T-helper 17 cell (primary cell): ENCODE measurements at regions not wholly inside any gene's neighbourhood (a gene's known extent, or its start where the extent isn't known, plus 50 kb on each side); places are given as distances from the start of the nearest gene placed in this dataset.
"Not testable (repeated sequence)": the region's sequence is repeated elsewhere in the genome, so short reads cannot be mapped to it uniquely, and the experiment has no call there.

ENCODE experiments used
- ATAC-seq: fragments of 150-1000 bp; cut with Tn5 transposase; 2 replicates; pipeline ENCODE4 v1.10.0; 2021; ENCODE audit warnings: mild to moderate bottlenecking, moderate library complexity
- DNase-seq, 3 donors: peaks; one replicate each; pipeline versions ENCODE4 v3.0.0 to v3.0.0-alpha.2; 2020 to 2021
- H3K9me3 ChIP-seq: one replicate; pipeline ENCODE4 v1.7.0; 2013; ENCODE audit warnings: low read length, mild to moderate bottlenecking; ENCODE audit not compliant: control insufficient read depth, poor library complexity, severe bottlenecking
- H3K27ac Mint-ChIP-seq: one replicate; pipeline ENCODE4 v1.8.0; 2022; ENCODE audit warnings: mild to moderate bottlenecking, moderate library complexity, mixed read lengths
- H3K27me3 Mint-ChIP-seq: one replicate; pipeline ENCODE4 v1.8.0; 2022; ENCODE audit warnings: mixed read lengths
- H3K36me3 Mint-ChIP-seq: one replicate; pipeline ENCODE4 v1.8.0; 2022; ENCODE audit warnings: low read depth, mixed read lengths
- H3K4me1 Mint-ChIP-seq: one replicate; pipeline ENCODE4 v1.8.0; 2022; ENCODE audit warnings: mild to moderate bottlenecking, mixed read lengths
- H3K4me3 Mint-ChIP-seq: one replicate; pipeline ENCODE4 v1.8.0; 2022; ENCODE audit warnings: mild to moderate bottlenecking, moderate library complexity, mixed read lengths

- not testable (repeated sequence) for H3K27ac Mint-ChIP-seq, H3K36me3 Mint-ChIP-seq
Measured at GRCh38 chr17:64800987-64801386, 118.3 kb downstream of the LRRC37A3 start.

GRCh38 chr17:64800361-64800895 is 118.8 kb downstream of the LRRC37A3 start:
- not testable (repeated sequence) for H3K27ac Mint-ChIP-seq, H3K36me3 Mint-ChIP-seq, H3K4me3 Mint-ChIP-seq, DNase-seq, ATAC-seq, H3K27me3 Mint-ChIP-seq, H3K9me3 ChIP-seq
- H3K4me1 Mint-ChIP-seq, result peaks cover 10% of the 10 kb centered on the region

More at GRCh38 chr17:64800987-64801386, 118.3 kb downstream of the LRRC37A3 start:
- H3K4me1 Mint-ChIP-seq, result peaks cover 10% of the 10 kb centered on the region
- ATAC-seq, H3K4me3 Mint-ChIP-seq, H3K9me3 ChIP-seq, DNase-seq, H3K27me3 Mint-ChIP-seq: not testable (repeated sequence)

DNA sequence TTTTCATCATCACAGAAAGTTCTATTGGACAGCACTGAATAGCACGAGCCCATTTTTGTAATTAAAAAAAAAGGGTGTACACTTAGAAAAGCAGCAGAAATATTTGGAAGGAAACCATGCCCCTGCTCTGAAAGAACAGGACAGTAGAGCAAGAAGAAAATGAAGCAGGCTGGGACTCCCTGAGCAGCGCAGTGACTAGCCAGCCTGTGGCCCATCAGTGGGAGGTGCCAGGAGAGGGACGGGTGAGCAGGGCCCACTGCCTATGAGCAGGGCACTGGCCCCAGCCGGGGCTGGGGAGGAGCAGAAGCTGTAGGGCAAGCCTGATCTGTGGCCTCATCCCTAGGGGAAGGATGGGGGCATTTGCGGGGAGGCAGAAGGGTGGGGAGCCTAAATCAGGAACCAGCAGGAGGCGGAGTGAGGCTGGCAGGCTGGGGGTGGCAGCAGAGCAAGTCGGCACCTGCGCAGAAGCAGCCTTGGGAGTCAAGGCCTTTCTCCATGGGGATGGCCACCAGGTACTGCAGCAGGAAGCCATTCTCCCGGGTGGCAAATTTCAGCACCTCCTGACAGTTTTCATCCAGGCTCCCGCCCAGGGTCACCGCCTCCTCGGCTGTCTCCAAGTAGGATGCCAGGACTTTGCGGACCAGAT is 119.6 kb downstream of the LRRC37A3 start:
- not testable (repeated sequence) for ATAC-seq, H3K27me3 Mint-ChIP-seq, H3K9me3 ChIP-seq, DNase-seq, H3K36me3 Mint-ChIP-seq, H3K4me3 Mint-ChIP-seq
- Mint-ChIP-seq H3K4me1 (peaks cover 15% of the 10 kb centered on the region), H3K27ac (peak overlapping the region; percentile 72)

DNA sequence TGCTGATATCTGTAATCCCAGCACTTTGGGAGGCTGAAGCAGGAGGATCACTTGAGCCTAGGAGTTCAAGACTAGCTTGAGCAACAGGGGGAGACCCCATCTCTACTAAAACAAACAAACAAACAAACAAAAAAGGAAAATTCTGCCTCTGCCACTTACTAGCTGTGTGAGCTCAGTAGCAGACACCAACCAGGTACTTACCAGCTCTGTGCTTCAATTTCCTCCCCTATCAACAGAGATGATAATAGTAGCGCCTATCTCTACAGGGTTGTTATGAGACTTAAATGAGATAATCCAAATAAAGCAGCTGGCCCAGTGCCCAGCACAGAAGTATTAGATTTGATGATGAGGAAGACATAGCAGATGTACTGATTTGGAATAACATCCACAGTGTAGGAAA is 120.3 kb downstream of the LRRC37A3 start:
- H3K9me3 ChIP-seq, DNase-seq, H3K27me3 Mint-ChIP-seq, H3K36me3 Mint-ChIP-seq, H3K4me3 Mint-ChIP-seq: not testable (repeated sequence)
- Mint-ChIP-seq H3K27ac (peak overlapping the region; percentile 72), H3K4me1 (peaks cover 15% of the 10 kb centered on the region)
- ATAC-seq, result peak; percentile 28

- DNase-seq, result not testable (repeated sequence)
- ATAC-seq, result peak; percentile 52
Measured at GRCh38 chr17:64798489-64798790, 120.8 kb downstream of the LRRC37A3 start.

DNA sequence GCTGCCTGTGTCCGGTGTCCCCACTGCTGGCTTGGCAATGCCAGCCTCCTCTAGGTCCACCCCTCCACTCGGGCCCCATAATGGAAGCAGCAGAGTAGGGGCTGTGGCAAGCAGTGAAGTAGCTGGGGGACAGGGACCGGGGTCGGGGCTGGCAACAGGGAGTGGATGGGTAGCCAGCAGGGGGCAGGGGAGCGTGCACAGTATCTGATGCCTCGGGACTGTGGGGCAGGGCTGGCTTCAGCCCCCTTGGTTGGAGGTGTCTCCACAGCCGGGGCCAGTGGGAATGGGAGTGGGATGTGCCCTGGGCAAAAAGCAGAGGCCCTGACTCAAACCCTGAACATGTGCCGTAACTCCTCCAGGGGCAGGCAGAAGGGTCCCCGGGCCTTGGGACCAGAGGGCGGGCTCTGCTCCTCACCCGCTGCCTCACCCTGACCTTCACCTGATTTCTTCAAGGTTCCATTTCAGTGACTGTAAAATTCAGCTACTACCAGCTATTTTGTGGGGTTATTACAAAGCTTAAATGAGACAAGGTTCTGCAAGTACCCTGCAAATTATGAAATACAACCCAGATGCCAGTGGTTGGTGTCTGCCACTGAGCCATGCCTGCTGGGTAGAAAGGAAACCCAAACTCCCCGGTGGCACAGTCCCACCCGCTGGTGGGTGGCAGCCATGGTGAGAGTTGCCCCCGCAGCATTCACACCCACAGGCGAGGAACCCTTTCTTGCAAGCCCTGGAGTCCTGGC is 121.4 kb downstream of the LRRC37A3 start:
- ATAC-seq, result not testable (repeated sequence)

More at GRCh38 chr17:64798489-64798790, 120.8 kb downstream of the LRRC37A3 start:
- not testable (repeated sequence) for H3K36me3 Mint-ChIP-seq, H3K4me3 Mint-ChIP-seq, H3K9me3 ChIP-seq, H3K27me3 Mint-ChIP-seq
- Mint-ChIP-seq H3K27ac (peak overlapping the region; percentile 72), H3K4me1 (peaks cover 15% of the 10 kb centered on the region)

GRCh38 chr17:64795342-64795741 is 123.9 kb downstream of the LRRC37A3 start:
- not testable (repeated sequence) for DNase-seq, H3K9me3 ChIP-seq, H3K36me3 Mint-ChIP-seq, H3K27me3 Mint-ChIP-seq, ATAC-seq, H3K27ac Mint-ChIP-seq
- Mint-ChIP-seq H3K4me1 (peaks cover 21% of the 10 kb centered on the region), H3K4me3 (peak overlapping the region; percentile 9)

More for the DNA sequence above, 121.4 kb downstream of the LRRC37A3 start:
- peak overlapping the region; percentile 41 for H3K27ac Mint-ChIP-seq
- H3K36me3 Mint-ChIP-seq, DNase-seq, H3K9me3 ChIP-seq, H3K27me3 Mint-ChIP-seq: not testable (repeated sequence)
- peak overlapping the region; percentile 7 for H3K4me3 Mint-ChIP-seq
- peaks cover 18% of the 10 kb centered on the region for H3K4me1 Mint-ChIP-seq

DNA sequence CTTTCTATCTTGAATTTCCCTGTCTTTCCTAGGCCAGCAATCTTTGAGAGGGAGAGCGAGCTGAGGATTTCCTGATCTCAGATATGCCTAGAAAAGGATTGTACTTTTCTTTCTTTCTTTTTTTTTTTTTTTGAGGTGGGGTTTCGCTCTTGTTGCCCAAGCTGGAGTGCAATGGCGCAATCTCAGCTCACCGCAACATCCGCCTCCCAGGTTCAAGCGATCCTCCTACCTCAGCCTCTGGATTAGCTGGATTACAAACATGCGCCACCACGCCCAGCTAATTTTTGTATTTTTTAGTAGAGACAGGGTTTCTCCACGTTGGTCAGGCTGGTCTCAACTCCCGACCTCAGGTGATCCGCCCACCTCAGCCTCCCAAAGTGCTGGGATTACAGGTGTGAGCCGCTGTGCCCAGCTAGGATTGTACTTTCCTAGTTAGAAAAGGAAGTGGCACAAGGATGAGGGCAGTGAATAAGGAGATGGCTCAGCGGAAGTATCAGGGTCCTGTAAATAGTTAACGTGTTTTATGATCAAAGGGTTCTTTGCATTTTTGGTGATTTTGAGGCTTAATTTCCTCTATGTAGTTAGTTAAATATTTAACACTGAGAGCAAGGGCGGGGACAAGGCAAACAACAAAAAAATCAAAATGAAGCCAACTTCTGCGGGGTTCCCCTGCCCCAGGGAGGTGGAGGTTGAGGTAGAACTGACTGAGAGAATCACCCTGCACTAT is 124.6 kb downstream of the LRRC37A3 start:
- not testable (repeated sequence) for H3K4me3 Mint-ChIP-seq, ATAC-seq, H3K9me3 ChIP-seq, DNase-seq, H3K27me3 Mint-ChIP-seq, H3K27ac Mint-ChIP-seq, H3K36me3 Mint-ChIP-seq
- H3K4me1 Mint-ChIP-seq, result peaks cover 21% of the 10 kb centered on the region

GRCh38 chr17:64794113-64794512 is 125.2 kb downstream of the LRRC37A3 start:
- H3K4me1 Mint-ChIP-seq, result peaks cover 18% of the 10 kb centered on the region
- not testable (repeated sequence) for H3K9me3 ChIP-seq, H3K4me3 Mint-ChIP-seq, H3K27me3 Mint-ChIP-seq, H3K36me3 Mint-ChIP-seq, H3K27ac Mint-ChIP-seq, ATAC-seq, DNase-seq

DNA sequence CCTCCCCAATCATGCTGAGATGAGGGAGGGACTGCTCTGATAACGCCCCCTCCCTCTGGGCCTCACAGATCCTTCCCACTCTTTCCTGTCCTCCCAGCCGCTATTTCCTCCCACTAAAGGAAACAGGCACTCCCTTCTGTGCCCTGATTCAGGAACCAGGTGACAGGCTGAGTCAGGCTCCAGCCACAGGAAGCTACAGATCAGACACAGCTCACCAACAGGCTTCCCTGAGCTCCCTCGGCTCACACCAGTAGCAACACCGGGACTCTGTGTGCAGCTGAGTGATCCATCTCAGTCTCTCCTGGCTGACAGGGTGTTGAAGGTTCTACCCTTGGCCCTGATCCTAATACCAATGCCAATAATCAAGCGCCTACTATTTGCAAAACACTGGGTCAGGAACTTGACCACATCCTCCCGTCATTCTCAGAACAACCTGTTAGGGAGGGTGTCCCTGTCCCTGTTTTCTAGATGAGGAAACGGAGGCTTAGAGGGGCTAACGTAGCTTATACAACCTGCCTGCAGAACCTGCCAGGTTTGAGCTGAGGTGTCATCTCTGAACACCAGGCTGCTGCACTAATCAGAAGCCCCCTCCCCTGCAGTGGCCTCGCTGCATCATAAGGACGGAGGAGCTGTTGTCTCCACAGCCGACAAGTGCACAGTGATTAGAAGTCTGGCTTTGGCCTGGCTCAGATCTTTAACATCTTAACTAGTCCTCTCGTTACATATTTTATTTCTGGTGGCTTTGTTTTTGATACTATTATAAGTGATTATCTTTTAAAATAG is 126.3 kb downstream of the LRRC37A3 start:
- Mint-ChIP-seq H3K4me1 (peaks cover 18% of the 10 kb centered on the region), H3K4me3 (peak overlapping the region; percentile 68), H3K27ac (peak overlapping the region; percentile 71)
- H3K36me3 Mint-ChIP-seq, DNase-seq, H3K27me3 Mint-ChIP-seq, H3K9me3 ChIP-seq: not testable (repeated sequence)
- peak; percentile 77 for ATAC-seq

DNA sequence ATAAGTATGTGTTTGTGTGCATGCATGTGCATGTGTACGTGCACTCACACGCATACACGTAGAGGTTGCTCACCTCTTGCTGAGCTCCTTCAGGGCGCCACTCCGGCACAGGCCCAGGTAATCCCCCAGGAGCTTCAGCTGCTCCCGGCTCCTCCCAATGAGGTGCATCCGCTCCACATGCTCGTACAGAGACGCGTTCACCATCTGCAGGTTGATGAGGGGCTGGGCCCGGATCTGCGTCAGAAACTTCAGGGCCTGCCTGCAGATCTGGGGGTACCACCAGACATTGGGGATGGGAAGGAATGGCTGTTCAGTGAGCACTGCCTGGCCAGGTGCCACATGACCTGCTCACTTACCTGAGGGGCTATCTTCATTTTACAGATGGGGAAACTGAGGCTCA is 127.0 kb downstream of the LRRC37A3 start:
- H3K4me1 Mint-ChIP-seq, result peaks cover 18% of the 10 kb centered on the region
- not testable (repeated sequence) for DNase-seq, H3K27me3 Mint-ChIP-seq, ATAC-seq, H3K36me3 Mint-ChIP-seq, H3K9me3 ChIP-seq
- H3K4me3 Mint-ChIP-seq, result peak overlapping the region; percentile 12
- peak overlapping the region; percentile 80 for H3K27ac Mint-ChIP-seq

DNA sequence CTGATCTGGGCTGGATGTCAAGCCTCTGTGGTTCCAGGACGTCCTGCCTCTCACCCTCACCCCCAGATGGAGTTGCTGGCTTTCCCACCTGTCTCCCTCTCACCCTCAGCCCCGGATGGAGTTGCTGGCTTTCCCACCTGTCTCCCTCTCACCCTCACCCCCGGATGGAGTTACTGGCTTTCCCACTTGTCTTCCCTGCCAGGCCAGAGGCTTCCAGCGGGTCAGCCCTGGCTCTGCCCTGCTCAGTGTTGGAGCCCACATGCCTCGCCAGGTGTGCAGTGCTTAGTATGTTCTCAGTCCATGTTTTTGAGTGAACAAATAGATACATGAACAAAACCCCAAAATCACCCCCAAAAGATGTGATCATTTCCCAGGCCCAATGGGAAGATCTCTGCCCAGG is 127.6 kb downstream of the LRRC37A3 start:
- not testable (repeated sequence) for H3K9me3 ChIP-seq, H3K36me3 Mint-ChIP-seq, H3K27me3 Mint-ChIP-seq, DNase-seq, ATAC-seq
- Mint-ChIP-seq H3K27ac (peak overlapping the region; percentile 80), H3K4me3 (peak overlapping the region; percentile 12), H3K4me1 (peaks cover 18% of the 10 kb centered on the region)
